ENCODE measurements at regions not wholly inside any gene's neighbourhood (a gene's known extent, or its start where the extent isn't known, plus 50 kb on each side); places are given as distances from the start of the nearest gene placed in this dataset.

- Histone ChIP-seq H3K4me3 (no peak overlapping the region), H3K9me3 (no peaks in the 10 kb centered on the region), H3K36me3 (no peaks in the 10 kb centered on the region), H3K4me1 (no peaks in the 10 kb centered on the region), H3K27ac (replicated peaks in 1 of 4) (no peak overlapping the region), H3K27me3 (no peaks in the 10 kb centered on the region)
- 79% methylated on average over 6 of the region's 6 CpGs for WGBS
- no peak for DNase-seq (ENCODE audit: extremely low spot score)
- TF ChIP-seq POLR2AphosphoS5 (IDR thresholded peaks at IDR 0.05): no peak
- TF ChIP-seq EP300 (IDR thresholded peaks at IDR 0.05): no peak
- no peak for TF ChIP-seq CTCF (IDR thresholded peaks at IDR 0.05)
- no peak for TF ChIP-seq POLR2A (IDR thresholded peaks at IDR 0.05; ENCODE audit: low read depth)
- intact Hi-C loops (cut with DNase I): no loop called here
Measured at GRCh38 chr5:14983666-14984441, 112.3 kb upstream of the ANKH start.

- 94% methylated on average over 2 of the region's 2 CpGs for WGBS
- no peak overlapping the region for H3K4me3 ChIP-seq
Measured at GRCh38 chr5:14980698-14981097, 109.1 kb upstream of the ANKH start.

DNA sequence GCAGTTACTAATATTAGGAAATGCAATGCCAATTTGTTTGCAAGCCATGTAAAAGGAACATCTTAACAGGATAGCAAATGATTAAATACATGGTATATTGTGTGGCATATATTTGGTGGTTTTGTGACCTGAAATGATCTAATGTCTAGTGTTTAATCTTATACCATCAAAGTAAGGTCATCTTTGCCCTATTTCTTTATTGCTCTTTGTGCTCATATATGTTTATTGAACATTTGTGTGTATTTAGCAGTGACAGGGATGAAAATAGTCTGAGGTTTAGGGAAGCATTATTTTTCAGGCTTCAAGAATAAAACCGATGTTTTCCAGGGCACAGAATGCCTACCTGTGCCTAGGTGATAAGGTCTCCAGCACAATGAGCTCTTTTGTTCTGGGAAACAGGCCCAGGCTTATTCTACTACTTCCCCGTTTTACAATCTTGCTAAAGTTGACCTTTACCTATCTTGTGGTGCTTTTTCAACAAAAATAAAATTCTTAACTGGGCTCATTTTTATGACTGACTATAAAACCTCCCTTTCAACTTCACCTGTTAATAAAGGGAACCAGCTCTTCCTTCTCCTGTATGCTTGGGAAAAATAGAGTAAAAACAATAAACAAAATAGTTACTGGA is 105.6 kb upstream of the ANKH start:
- no peaks in the 10 kb centered on the region for H3K27me3 ChIP-seq
- no peak for TF ChIP-seq CTCF (IDR thresholded peaks at IDR 0.05)
- WGBS: 62% methylated on average over 2 of the region's 2 CpGs
- H3K36me3 ChIP-seq: no peaks in the 10 kb centered on the region
- no peak overlapping the region for H3K4me3 ChIP-seq
- H3K9me3 ChIP-seq: no peaks in the 10 kb centered on the region
- H3K4me1 ChIP-seq: no peaks in the 10 kb centered on the region
- no peak for DNase-seq (ENCODE audit: extremely low spot score)
- H3K27ac ChIP-seq (replicated peaks in 1 of 4): no peak overlapping the region
- intact Hi-C loops (cut with DNase I): no loop called here

More at GRCh38 chr5:14980698-14981097, 109.1 kb upstream of the ANKH start:
- Histone ChIP-seq H3K36me3 (no peaks in the 10 kb centered on the region), H3K27me3 (no peaks in the 10 kb centered on the region), H3K4me1 (no peaks in the 10 kb centered on the region), H3K27ac (replicated peaks in 1 of 4) (no peak overlapping the region), H3K9me3 (no peaks in the 10 kb centered on the region)
- intact Hi-C loops (cut with DNase I): no loop called here
- TF ChIP-seq EP300 (IDR thresholded peaks at IDR 0.05): no peak
- no peak for TF ChIP-seq POLR2A (IDR thresholded peaks at IDR 0.05; ENCODE audit: low read depth)
- TF ChIP-seq CTCF (IDR thresholded peaks at IDR 0.05): no peak
- TF ChIP-seq POLR2AphosphoS5 (IDR thresholded peaks at IDR 0.05): no peak
- no peak for DNase-seq (ENCODE audit: extremely low spot score)

- Histone ChIP-seq H3K36me3 (no peaks in the 10 kb centered on the region), H3K4me3 (no peak overlapping the region), H3K27ac (replicated peaks in 1 of 4) (no peak overlapping the region), H3K9me3 (no peaks in the 10 kb centered on the region), H3K4me1 (no peaks in the 10 kb centered on the region), H3K27me3 (no peaks in the 10 kb centered on the region)
- intact Hi-C loops (cut with DNase I): no loop called here
- DNase-seq (ENCODE audit: extremely low spot score): no peak
- TF ChIP-seq POLR2AphosphoS5 (IDR thresholded peaks at IDR 0.05) (no peak), EP300 (IDR thresholded peaks at IDR 0.05) (no peak), POLR2A (IDR thresholded peaks at IDR 0.05; ENCODE audit: low read depth) (no peak), CTCF (IDR thresholded peaks at IDR 0.05) (no peak)
- WGBS: 49% methylated on average over 7 of the region's 7 CpGs
Measured at GRCh38 chr5:14976486-14976885, 104.9 kb upstream of the ANKH start.

Measured in esophagus muscularis mucosa (tissue), 4 donors.